Central memory CD4-positive, alpha-beta T cell (primary cell): ENCODE measurements at regions not wholly inside any gene's neighbourhood (a gene's known extent, or its start where the extent isn't known, plus 50 kb on each side); places are given as distances from the start of the nearest gene placed in this dataset.
"Not testable (repeated sequence)": the region's sequence is repeated elsewhere in the genome, so short reads cannot be mapped to it uniquely, and the experiment has no call there.

Source experiments
- DNase-seq: peaks from one replicate; pipeline ENCODE4 v3.0.0; 2022

DNA sequence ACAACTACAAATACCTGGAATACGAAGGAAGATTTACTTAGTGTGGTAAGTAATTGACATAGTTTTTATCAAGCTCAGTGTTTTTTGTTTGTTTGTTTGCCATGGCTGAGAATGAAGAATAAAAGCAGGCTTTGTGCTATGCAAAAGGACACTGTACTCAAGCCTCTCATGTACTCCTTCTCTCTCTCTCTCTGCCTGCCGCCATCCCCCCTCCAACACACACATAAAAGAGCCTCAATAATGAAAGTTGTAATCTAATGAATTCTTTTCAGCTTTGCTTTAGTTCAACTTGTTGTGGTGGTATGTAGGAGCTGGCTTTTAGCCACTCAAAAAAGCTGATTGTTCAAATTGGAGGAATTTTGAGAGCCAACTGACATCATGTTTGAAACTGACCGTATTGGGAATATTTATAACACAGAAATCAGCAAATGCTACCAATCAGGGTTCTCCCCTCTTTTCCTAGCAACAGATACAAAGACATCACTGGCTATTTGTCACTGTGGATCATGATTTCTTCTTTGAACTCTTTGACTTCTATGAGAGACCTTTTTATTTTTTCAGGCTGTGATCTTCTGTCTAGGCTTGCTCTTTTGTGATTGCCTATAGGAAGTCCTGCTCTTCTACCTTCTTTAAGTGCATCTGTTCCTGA, 1148.8 kb downstream of the RAPGEF2 start:
- DNase-seq, result no peak

DNA sequence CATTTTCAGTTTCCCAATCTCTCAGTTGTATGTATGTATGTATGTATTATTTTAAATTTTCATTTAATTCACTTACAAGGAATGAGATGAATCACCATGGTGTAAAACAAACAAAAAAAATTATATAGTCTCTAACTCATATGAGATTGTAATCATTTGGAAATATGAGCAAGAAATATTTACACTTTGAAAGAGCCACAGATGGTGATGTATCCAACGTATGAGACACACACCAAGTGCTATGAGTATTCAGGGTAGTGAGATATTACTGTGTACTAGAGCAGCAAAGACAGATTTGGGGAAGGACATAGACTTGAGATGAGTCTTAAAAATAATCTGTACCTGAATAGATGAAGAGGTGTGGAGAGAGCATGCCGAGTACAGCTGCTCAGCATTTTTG, 1154.4 kb downstream of the RAPGEF2 start:
- DNase-seq, result no peak

DNA sequence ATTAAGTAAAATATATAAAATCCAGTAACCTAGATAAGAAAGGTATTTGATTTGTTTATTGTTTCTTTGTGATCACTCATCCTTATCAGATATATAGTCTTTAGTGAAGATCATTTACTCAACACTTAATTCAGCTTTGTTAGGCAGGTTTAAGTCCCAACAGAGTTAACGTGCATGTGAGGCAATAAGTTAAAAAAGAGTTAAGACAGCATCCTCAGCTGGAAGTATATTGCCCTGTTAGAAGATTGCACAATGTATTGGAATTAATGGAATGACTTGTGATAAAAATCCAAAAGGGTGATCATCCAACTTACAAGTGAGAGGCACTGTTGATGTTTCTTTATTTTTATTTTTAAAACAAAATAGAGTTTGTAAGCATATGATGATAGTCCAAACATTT, 1162.1 kb downstream of the RAPGEF2 start:
- no peak for DNase-seq

DNA sequence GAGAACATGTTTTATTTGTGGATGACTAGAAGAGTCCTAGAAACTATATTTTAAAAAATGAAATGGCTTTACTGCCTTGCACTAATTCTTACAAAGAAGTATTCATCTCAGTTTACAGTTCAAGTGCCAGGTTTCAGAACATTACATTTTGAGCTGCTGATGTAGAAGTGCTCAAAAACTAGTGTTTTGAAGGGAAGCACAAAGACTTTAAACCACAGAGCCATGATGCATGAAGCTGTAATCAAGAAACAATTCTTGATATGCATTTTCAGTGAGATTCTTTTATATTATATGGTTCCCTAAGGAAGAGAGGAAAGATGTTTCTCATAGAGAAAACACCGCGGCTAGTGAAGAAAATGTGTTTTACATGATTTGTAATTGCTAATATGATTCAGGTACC, 1163.0 kb downstream of the RAPGEF2 start:
- DNase-seq, result no peak

DNA sequence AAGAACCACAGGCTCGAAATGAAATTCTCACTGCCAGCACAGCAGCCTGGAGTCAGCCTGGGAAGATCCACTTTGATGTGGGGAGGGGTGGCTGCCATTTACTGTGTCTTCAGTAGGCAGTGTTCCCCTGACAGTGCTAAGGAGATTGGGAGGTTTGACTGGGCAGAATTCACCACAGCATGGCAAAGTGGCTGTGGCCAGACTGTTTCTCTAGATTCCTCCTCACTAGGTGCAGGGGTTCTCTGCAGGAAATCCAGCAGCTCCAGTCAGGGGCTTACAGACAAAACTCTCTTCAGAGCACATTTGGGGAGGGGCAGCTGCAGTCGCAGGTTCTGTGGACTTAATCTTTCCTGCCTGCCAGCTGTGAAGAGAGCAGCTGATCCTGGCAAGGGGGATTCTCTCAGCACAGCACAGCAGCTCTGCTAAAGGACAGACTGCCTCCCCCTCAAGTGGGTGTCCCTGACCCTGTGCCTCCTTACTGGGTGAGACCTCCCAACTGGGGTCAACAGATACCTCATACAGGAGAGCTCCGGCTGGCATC, 1174.0 kb downstream of the RAPGEF2 start:
- no peak for DNase-seq

DNA sequence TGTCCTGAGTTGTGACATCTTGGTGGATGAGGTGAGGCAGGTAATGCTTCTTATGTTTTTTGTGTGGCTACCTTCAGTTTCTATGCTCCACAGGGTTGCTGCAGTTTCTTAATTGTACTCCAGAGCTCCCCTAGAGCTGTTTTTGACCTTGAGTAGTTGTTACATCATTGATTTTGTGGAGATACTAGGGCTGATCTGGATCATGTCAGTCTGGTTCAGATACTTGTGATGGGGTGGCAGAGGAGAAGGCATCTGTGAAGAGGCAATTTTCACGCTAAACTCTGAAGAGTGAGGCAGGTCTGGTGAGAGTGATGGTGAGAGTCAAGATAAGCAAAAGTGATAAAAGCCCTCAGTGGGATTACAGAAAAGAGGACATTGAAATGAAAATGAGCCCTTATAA, 1180.2 kb downstream of the RAPGEF2 start:
- no peak for DNase-seq

DNA sequence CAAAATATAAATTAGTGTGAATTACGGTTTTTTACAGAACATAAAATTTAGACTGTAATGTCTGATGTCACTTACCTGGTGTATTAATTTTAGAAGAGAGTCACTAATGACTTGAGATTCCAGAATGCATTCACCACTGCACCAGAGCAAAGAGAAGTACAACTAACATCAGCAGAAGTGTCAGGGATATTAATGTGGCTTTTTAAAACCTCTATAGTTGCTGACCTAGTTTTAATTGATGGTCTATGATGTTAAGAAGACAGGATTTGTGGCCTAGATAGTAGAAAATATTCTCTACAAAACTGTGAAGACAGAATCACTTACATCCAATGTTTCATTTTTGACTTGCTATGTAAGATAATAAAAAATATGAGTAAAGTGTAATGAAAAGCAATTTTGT, 1181.6 kb downstream of the RAPGEF2 start:
- no peak for DNase-seq

DNA sequence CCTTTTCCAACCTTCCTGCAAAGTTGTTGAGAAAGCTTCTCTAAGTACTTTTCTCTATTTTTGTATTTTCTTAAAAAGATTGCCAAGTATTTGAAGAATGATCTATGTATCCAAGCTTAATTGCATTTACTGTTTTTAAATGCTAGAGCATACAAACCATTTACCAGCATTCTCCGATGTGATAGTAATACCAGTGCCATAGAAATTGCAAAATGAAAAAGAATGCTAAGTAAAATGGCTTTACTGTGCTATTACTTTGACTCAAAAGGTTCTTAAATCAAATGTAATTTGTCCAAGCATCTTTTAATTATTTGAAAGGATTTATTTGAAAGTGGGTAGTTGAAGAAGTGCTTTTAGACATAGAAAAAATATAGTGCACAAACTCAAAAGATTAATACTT, 1183.2 kb downstream of the RAPGEF2 start:
- no peak for DNase-seq

DNA sequence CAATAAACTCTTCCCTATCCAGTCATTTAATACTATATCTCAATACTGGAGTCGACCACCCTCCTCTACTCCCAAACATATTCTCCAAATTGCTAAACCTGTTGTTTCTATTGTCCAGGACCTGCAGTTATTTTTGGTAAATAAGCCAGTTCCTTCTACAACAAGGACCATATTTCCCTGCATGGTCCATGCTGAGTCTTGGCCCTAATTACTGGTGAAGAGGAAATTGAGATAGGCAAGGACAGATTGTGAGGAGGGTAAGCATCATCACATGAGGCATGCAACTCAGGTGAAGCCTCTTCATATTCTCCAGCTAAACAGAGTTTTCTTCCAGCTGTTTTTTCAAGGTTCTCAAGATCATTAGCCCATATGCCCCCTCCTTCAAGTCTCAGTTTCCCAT, 1193.6 kb downstream of the RAPGEF2 start:
- no peak for DNase-seq

DNA sequence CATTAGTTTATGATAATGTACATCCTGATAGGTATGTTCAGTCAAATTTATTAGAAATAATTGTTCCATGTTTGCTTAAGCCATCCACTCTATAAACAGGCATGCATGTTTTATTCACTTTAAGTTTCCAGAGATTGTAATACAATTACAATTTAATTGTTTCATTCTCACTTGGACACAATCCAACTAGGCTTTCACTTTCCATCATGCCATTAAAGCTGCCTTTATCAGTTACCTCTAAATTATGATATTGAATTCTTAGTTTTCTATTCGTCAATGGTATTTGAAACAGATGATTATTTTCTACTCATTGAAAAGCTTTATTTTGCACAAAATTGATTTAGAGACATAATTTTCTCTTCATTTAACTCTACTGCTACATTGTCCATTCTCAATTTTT, 1196.3 kb downstream of the RAPGEF2 start:
- no peak for DNase-seq

DNA sequence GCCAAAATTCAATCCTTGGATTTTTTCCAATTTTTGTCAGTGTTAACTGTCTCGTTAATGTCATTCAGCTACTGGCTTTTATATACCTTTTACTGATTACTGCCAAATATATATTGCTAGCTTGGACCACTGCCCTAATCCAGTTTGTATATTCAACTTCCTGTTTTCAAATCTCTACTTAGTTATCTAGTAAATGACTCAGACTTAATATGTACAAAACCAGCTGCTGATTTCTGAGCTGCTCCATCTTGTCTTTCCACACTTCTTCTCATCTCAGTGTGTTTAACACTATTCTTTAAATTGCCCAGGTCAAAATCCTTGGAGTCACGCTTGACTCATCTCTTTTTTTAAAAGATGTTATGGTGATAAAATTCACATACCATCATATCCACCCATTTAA, 1196.7 kb downstream of the RAPGEF2 start:
- no peak for DNase-seq

DNA sequence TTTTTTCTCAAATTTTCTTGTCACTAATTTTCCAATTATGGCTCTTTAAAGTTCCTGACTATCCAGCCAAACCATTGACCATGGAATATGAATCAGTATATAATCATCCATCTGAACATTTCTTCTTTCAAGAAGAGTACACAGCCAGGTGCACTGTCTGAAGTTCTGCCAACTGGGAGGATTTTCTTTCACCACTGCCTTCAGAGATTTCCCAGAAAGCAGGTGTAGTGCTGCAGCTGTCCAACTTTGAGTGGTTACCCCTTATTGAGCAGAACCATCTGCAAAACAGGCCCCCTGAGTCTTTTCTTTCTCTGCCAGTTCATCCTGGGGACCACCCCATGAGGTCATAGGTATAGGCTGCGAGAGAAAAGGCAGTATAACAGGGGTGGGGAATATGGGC, 1213.2 kb downstream of the RAPGEF2 start:
- no peak for DNase-seq

DNA sequence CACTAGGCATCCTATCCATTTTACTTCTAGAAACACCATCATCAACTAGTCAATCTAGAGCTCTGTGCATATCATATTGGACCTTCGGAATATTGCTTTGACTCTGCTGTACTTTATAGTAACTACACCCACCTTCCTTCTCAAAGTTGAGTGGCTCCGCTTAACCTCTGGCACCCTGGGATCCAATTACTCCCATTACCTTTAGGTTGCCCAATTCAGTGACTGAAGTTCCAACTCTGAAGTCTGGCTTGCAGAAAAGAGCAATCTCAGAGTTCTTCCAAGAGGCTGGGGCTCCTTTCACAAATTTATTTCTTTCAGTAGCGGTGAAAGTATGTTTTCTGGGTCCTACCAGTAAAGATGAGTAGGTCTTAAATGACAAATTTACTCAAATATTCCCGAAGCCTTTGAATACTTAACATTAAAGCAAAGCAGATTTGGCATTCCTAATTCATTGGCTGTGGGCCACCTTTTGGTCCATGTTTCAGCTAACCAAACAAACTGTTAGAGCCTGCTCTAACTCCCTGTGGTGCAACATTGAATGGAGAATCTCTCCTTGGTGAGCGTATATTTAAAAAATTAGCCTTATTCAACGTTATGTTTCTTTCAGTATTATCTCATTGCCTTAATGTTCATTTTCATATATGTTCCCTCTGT, 1215.8 kb downstream of the RAPGEF2 start:
- DNase-seq, result no peak

DNA sequence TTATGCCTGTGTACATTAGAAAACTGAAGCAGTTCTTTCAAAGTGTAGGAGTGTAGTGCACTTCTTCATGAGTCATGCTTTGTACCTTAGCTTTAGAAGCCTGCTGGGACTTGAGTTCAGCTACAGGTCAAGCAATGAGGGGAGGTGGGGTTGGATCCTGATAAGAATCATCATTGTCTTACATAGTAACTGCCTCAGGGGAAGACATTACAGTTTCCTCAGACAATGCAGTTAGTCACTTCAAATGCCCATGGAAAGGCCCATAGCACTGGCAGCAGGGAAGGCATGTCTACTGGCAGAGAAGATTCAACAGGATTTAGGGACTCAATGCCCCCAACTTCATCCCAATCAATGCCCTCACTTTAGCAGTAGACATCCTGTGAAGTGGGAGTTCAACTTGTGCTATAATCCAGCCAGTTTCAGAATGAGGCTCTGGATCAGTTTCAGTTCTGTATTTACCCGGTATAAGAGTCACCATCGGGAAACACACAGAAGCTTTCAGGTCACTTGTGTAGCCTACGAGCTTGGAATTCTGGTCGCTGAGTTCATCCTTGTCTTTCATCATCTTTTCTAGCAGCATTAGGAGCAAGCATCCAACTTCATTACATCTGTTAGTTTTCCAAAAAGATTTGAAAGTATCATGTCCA, 1216.5 kb downstream of the RAPGEF2 start:
- no peak for DNase-seq

DNA sequence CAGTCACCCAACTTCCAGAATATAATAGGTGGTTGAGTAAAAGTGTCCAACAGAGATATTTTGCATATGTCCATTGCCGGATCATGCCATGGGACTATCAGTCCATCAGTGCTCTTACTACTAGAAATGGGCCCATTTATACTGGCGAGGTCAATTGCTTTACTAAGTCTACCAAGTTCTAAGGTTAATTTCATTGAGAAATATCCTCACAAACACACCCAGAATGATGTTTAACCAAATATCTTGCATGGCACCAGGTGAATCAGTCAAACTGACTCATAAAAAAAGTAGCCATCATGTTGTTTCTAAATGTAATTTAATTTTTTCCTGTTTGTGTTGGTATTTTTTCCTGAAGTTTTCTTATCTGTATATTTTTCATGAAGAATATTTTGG, 1217.0 kb downstream of the RAPGEF2 start:
- DNase-seq, result no peak

DNA sequence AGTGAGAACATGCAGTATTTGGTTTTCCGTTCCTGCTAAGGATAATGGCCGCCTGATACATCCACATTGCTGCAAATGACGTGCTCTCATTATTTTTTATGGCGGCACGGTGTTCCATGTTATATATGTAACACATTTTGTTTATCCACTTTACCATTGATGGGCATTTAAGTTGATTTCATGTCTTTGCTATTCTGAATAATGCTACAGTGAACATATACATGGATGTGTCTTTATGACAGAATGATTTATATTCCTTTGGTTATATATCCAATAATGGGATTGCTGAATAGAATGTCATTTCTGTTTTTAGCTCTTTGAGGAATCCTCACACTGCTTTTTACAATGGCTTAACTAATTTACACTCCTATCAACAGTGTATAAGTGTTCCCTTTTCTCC, 1223.2 kb downstream of the RAPGEF2 start:
- DNase-seq, result no peak

DNA sequence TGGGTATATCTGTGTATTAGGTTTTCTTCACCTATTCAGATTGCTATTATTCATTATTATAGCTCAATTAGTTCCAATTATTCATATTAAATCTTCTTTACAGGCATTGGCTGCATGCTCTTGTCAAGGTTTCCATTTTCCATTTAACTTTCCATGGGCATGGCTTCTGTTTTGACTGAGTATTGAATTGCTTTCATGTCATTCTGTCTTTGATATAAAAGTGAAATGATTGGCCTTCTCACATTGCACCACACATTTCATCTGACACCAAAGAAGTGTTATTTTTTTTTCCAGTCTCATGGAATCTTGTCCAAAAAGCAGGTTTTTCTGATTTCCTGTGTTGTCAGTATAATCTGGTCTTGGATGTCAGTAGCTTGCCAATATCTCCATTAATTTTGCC, 1244.3 kb downstream of the RAPGEF2 start:
- no peak for DNase-seq

DNA sequence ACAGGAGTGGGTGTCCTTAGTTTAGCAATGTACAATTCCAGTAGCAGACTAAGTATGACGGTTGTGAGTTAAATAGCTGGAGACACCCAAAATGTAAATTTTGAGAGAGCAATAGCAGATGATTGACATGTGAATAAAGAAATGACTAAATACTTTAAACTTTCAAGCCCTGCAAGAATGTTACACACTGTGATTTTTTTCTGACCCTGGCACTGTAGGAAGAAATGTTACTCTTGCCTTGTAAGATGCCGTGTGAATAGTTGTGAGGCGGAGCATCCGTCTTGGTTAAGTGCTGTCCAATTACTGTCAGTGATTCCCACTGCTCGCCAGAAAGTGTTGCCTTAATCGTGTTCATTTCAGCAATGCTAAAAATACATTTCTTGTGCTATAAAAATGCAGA, 1248.1 kb downstream of the RAPGEF2 start:
- no peak for DNase-seq

DNA sequence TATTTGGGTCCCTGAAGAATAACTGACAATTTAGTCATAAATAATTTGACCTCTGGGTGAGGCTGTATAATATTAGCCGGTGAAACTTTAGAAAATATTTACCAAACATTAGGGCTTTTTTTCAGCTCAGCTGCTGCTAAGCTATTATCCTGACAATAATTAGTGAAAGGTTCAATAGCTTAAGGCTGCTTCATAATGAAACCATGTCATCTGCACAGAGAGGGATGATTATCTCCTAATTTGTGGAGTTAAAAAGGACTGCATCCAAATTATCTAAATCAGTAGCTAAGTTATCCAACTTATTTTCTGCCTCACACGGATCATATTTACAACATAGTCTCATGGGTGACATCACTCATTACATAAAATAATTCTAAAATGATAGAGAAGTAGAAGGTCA, 1249.8 kb downstream of the RAPGEF2 start:
- DNase-seq, result no peak

DNA sequence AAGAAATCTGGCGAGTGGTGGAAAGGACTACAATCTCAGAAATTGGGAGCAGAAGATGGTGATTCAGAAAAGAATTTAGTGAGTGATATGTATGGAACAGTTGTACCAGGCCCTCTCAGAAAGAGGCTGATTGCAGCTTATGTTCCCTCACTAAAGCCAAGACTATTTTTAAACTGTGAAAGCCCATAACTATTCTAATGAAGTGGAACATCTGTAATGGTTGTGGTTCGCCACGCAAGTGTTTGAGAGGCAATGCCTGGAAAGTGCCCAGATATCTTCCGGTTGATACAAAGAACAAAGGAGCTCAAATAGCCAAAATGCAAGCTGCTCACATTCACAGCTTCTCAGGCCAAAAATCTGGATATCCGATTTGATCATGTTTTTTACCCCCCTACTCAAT, 1250.7 kb downstream of the RAPGEF2 start:
- DNase-seq, result no peak

DNA sequence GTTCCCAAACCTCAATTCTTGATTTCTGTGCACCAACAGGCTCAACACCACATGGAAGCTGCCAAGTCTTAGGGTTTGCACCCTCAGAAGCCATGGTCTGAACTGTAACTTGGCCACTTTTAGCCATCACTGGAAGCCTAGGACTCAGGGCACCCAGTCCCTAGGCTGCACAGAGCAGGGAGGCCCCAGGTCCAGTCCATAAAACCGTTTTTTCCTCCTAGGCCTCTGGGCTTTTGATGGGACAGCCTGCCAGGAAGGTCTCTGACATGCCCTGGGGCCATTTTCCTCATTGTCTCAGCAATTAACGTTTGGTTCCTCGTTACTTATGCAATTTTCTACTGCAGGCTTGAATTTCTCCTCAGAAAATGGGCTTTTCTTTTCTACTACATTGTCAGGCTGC, 1259.6 kb downstream of the RAPGEF2 start:
- no peak for DNase-seq

DNA sequence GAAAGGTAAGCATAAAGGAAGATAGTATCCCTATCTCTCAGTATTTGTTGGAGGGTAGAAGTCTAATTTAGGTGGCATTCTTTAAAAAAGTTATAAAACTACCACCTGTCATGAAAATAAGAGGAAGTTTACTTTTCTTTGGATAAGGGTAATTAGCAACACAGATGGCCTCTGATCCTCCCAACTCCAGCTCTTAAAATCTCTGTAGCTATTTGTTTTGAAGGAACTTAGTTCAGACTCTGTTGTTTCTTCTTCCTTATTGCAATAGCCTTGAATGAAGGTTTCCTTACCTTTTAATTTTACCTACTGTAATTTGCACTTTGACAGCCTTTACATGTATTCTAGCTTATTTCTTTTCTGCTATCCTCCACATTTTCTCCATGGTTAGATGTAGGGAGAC, 1261.3 kb downstream of the RAPGEF2 start:
- DNase-seq, result no peak

DNA sequence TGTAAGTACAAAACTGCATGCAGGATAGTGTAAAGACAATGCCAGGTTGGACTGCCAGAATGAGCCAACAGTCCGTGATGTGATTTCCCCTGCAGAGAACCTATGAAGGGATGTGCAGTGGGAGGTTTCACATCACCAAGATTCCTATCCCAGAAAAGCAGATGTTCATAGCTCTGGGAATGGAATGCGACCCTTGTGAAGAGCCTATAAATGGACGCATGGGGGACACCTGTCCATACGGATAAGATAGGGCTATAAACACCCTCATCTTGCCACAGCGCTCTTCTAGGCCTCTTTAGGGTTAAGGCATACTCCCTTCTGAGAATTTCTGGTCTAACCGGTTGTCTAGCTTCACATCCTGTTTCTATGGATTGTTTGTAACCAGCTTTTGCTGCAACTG, 1261.8 kb downstream of the RAPGEF2 start:
- not testable (repeated sequence) for DNase-seq

DNA sequence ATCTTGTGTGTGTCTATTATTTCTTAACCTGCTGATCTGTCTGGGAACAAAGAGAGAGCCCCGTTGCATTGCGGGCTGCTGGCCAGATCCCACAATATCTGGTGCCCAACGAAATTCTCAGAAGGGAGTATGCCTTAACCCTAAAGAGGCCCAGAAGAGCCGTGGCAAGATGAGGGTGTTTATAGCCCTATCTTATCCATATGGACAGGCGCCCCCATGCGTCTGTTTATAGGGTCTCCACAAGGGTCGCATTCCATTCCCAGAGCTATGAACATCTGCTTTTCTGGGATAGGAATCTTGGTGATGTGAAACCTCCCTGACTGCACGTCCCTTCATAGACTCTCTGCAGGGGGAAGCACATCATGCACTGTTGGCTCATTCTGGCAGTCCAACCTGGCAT, 1262.5 kb downstream of the RAPGEF2 start:
- not testable (repeated sequence) for DNase-seq
